Erythroblast (primary cell): ENCODE measurements at regions not wholly inside any gene's neighbourhood (a gene's known extent, or its start where the extent isn't known, plus 50 kb on each side); places are given as distances from the start of the nearest gene placed in this dataset.

Experiments
- GATA1 ChIP-seq: IDR thresholded peaks from 2 replicates; pipeline ENCODE4 v1.6.1; 2011; ENCODE audit warnings: low read depth, mild to moderate bottlenecking, control low read depth, low read length, moderate library complexity
- POLR2A ChIP-seq: IDR thresholded peaks from 2 replicates; pipeline ENCODE4 v1.6.1; 2011; ENCODE audit warnings: mild to moderate bottlenecking, low read length

- TF ChIP-seq POLR2A (no peak), GATA1 (no peak)
Observed at GRCh38 chr1:238296371-238296770, 405.6 kb upstream of the ZP4 start.
